IgD-negative memory B cell (primary cell): ENCODE measurements at regions not wholly inside any gene's neighbourhood (a gene's known extent, or its start where the extent isn't known, plus 50 kb on each side); places are given as distances from the start of the nearest gene placed in this dataset.
"Not testable (repeated sequence)": the region's sequence is repeated elsewhere in the genome, so short reads cannot be mapped to it uniquely, and the experiment has no call there.

ENCODE experiments used
- H3K27ac Mint-ChIP-seq, 3 donors: one replicate each; pipeline ENCODE4 v1.8.0; 2020 to 2022; ENCODE audit warnings: mild to moderate bottlenecking in 3 of 3, mixed read lengths in 3 of 3, moderate library complexity in 1 of 3
- H3K27me3 Mint-ChIP-seq: one replicate; pipeline ENCODE4 v1.8.0; 2021; ENCODE audit warnings: mixed read lengths
- H3K36me3 Mint-ChIP-seq: one replicate; pipeline ENCODE4 v1.8.0; 2020; ENCODE audit warnings: mild to moderate bottlenecking, mixed read lengths
- H3K4me1 Mint-ChIP-seq, 3 donors: one replicate each; pipeline ENCODE4 v1.8.0; 2020 to 2022; ENCODE audit warnings: mixed read lengths in 3 of 3, mild to moderate bottlenecking in 1 of 3
- H3K4me3 Mint-ChIP-seq, 4 donors: one replicate each; pipeline ENCODE4 v1.8.0; 2020 to 2022; ENCODE audit warnings: mild to moderate bottlenecking in 4 of 4, mixed read lengths in 4 of 4, moderate library complexity in 3 of 4
- H3K9me3 Mint-ChIP-seq, 3 donors: one replicate each; pipeline ENCODE4 v1.8.0; 2020 to 2021; ENCODE audit warnings: mixed read lengths in 3 of 3, mild to moderate bottlenecking in 1 of 3

- H3K4me1 Mint-ChIP-seq: no peaks in the 10 kb centered on the region
- H3K27ac Mint-ChIP-seq: no peak overlapping the region
- H3K9me3 Mint-ChIP-seq: peaks cover 4 to 15% (median 6%) of the 10 kb centered on the region in 3 donors
- H3K36me3 Mint-ChIP-seq: no peaks in the 10 kb centered on the region
- H3K27me3 Mint-ChIP-seq: peaks cover 6% of the 10 kb centered on the region
- H3K4me3 Mint-ChIP-seq: no peak overlapping the region
Observed at GRCh38 chr2:128585706-128586105, 267.0 kb upstream of the HS6ST1 start.

- H3K36me3 Mint-ChIP-seq: no peaks in the 10 kb centered on the region
- no peaks in the 10 kb centered on the region for H3K4me1 Mint-ChIP-seq
- H3K9me3 Mint-ChIP-seq: peaks cover 2 to 11% (median 6%) of the 10 kb centered on the region in 3 donors
- H3K27ac Mint-ChIP-seq: no peak overlapping the region
- H3K4me3 Mint-ChIP-seq: no peak overlapping the region
- peaks cover 9% of the 10 kb centered on the region for H3K27me3 Mint-ChIP-seq
Observed at GRCh38 chr2:128589681-128590080, 271.0 kb upstream of the HS6ST1 start.

- no peaks in the 10 kb centered on the region for H3K4me1 Mint-ChIP-seq
- no peaks in the 10 kb centered on the region for H3K36me3 Mint-ChIP-seq
- H3K27ac Mint-ChIP-seq: no peak overlapping the region
- H3K4me3 Mint-ChIP-seq: no peak overlapping the region
- peaks cover 9% of the 10 kb centered on the region for H3K27me3 Mint-ChIP-seq
- H3K9me3 Mint-ChIP-seq: peaks cover 2 to 6% (median 5%) of the 10 kb centered on the region in 3 donors
Observed at GRCh38 chr2:128590309-128591021, 271.8 kb upstream of the HS6ST1 start.

GRCh38 chr2:128591022-128591860, 272.6 kb upstream of the HS6ST1 start:
- H3K27me3 Mint-ChIP-seq: peaks cover 9% of the 10 kb centered on the region
- H3K36me3 Mint-ChIP-seq: no peaks in the 10 kb centered on the region
- H3K9me3 Mint-ChIP-seq: peaks cover 2 to 4% (median 4%) of the 10 kb centered on the region in 3 donors
- no peak overlapping the region for H3K27ac Mint-ChIP-seq
- H3K4me3 Mint-ChIP-seq: no peak overlapping the region
- H3K4me1 Mint-ChIP-seq: no peaks in the 10 kb centered on the region

GRCh38 chr2:128591861-128592822, 273.5 kb upstream of the HS6ST1 start:
- Mint-ChIP-seq H3K27me3 (peaks cover 9% of the 10 kb centered on the region), H3K9me3 (peaks cover 0 to 2% (median 0%) of the 10 kb centered on the region in 3 donors), H3K36me3 (no peaks in the 10 kb centered on the region), H3K27ac (no peak overlapping the region), H3K4me1 (no peaks in the 10 kb centered on the region), H3K4me3 (peak overlapping the region in 1 of 4 donors; percentile 9)

- Mint-ChIP-seq H3K27ac (no peak overlapping the region), H3K36me3 (no peaks in the 10 kb centered on the region), H3K9me3 (peaks cover 0 to 2% (median 0%) of the 10 kb centered on the region in 3 donors), H3K4me3 (no peak overlapping the region), H3K4me1 (no peaks in the 10 kb centered on the region), H3K27me3 (peaks cover 9% of the 10 kb centered on the region)
Observed at GRCh38 chr2:128593518-128593878, 274.8 kb upstream of the HS6ST1 start.

- H3K27ac Mint-ChIP-seq: no peak overlapping the region
- H3K36me3 Mint-ChIP-seq: no peaks in the 10 kb centered on the region
- H3K4me3 Mint-ChIP-seq: no peak overlapping the region
- H3K9me3 Mint-ChIP-seq: peaks cover 0 to 2% (median 0%) of the 10 kb centered on the region in 3 donors
- peaks cover 9% of the 10 kb centered on the region for H3K27me3 Mint-ChIP-seq
- no peaks in the 10 kb centered on the region for H3K4me1 Mint-ChIP-seq
Observed at GRCh38 chr2:128593879-128594650, 275.4 kb upstream of the HS6ST1 start.

GRCh38 chr2:128594651-128594910, 275.9 kb upstream of the HS6ST1 start:
- Mint-ChIP-seq H3K9me3 (peaks cover 0 to under 1% (median 0%) of the 10 kb centered on the region in 3 donors), H3K27me3 (peaks cover 7% of the 10 kb centered on the region), H3K27ac (no peak overlapping the region), H3K4me1 (no peaks in the 10 kb centered on the region), H3K36me3 (no peaks in the 10 kb centered on the region), H3K4me3 (no peak overlapping the region)

GRCh38 chr2:128594953-128595677, 276.4 kb upstream of the HS6ST1 start:
- H3K4me3 Mint-ChIP-seq: no peak overlapping the region
- no peaks in the 10 kb centered on the region for H3K4me1 Mint-ChIP-seq
- no peaks in the 10 kb centered on the region for H3K36me3 Mint-ChIP-seq
- H3K27ac Mint-ChIP-seq: no peak overlapping the region
- peaks cover 5% of the 10 kb centered on the region for H3K27me3 Mint-ChIP-seq
- no peaks in the 10 kb centered on the region for H3K9me3 Mint-ChIP-seq

- H3K27me3 Mint-ChIP-seq: peaks cover 2% of the 10 kb centered on the region
- no peaks in the 10 kb centered on the region for H3K9me3 Mint-ChIP-seq
- no peak overlapping the region for H3K27ac Mint-ChIP-seq
- H3K4me3 Mint-ChIP-seq: no peak overlapping the region
- no peaks in the 10 kb centered on the region for H3K36me3 Mint-ChIP-seq
- no peaks in the 10 kb centered on the region for H3K4me1 Mint-ChIP-seq
Observed at GRCh38 chr2:128595763-128596395, 277.2 kb upstream of the HS6ST1 start.

GRCh38 chr2:128596396-128597120, 277.9 kb upstream of the HS6ST1 start:
- no peak overlapping the region for H3K27ac Mint-ChIP-seq
- H3K27me3 Mint-ChIP-seq: no peaks in the 10 kb centered on the region
- no peaks in the 10 kb centered on the region for H3K9me3 Mint-ChIP-seq
- H3K4me3 Mint-ChIP-seq: no peak overlapping the region
- H3K4me1 Mint-ChIP-seq: no peaks in the 10 kb centered on the region
- no peaks in the 10 kb centered on the region for H3K36me3 Mint-ChIP-seq

- H3K4me1 Mint-ChIP-seq: no peaks in the 10 kb centered on the region
- no peak overlapping the region for H3K27ac Mint-ChIP-seq
- H3K4me3 Mint-ChIP-seq: no peak overlapping the region
- no peaks in the 10 kb centered on the region for H3K27me3 Mint-ChIP-seq
- no peaks in the 10 kb centered on the region for H3K36me3 Mint-ChIP-seq
- H3K9me3 Mint-ChIP-seq: no peaks in the 10 kb centered on the region
Observed at GRCh38 chr2:128597121-128597762, 278.6 kb upstream of the HS6ST1 start.

GRCh38 chr2:128598260-128598659, 279.6 kb upstream of the HS6ST1 start:
- H3K27me3 Mint-ChIP-seq, H3K27ac Mint-ChIP-seq, H3K36me3 Mint-ChIP-seq, H3K9me3 Mint-ChIP-seq, H3K4me1 Mint-ChIP-seq, H3K4me3 Mint-ChIP-seq: not testable (repeated sequence)
